GM18873 (cell line): ENCODE measurements at regions not wholly inside any gene's neighbourhood (a gene's known extent, or its start where the extent isn't known, plus 50 kb on each side); places are given as distances from the start of the nearest gene placed in this dataset.
"Not testable (repeated sequence)": the region's sequence is repeated elsewhere in the genome, so short reads cannot be mapped to it uniquely, and the experiment has no call there.

Source experiments
- ATAC-seq: cut with Tn5 transposase; IDR thresholded peaks from one replicate; pipeline ENCODE4 v1.9.1; 2021; ENCODE audit warnings: mild to moderate bottlenecking, moderate library complexity, moderate number of reproducible peaks; ENCODE audit not compliant: unreplicated experiment, low FRiP score

DNA sequence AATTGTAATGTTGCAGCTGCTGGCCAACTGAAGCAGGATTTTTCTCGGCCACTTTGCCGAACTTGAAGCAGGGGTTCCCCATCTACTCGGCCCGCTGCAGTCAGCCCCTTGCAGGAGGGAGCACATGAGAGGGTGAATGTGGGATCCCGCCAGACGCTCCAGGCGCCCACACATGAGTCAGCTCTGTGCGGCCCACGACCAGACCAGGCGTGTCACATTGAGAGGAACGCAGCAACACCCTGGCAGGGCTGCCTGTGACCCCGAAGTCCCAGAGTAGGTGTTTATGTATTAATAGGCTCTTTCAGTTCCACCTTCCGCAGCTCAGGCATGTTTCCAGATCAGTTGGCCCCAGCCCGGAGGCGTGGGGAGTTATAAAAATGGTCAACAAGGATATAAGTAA lies 344.7 kb upstream of the PABPC4L start:
- ATAC-seq: no peak

DNA sequence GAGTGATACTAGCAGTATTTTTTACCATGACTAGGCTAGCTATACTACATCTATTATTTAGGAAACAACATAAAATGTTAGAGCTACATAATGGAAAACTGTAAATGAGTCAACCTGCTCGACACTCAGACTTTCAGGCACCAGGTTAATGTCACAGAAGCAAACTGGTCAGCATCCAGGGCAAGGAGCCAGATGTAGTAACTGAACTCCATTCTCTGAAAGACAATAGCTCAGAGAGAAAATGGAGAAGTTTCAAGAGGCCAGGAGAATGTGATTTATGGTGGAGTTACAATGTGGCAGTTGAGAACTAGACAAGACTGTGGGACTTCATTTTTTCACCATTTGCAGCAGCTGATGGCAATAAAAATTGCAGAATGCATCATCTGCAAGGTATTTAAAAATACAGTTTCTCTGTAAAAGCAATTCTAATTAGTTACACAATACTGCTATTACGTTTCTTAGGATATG lies 342.7 kb upstream of the PABPC4L start:
- no peak for ATAC-seq

GRCh38 chr4:134540588-134540987 lies 339.0 kb upstream of the PABPC4L start:
- no peak for ATAC-seq

DNA sequence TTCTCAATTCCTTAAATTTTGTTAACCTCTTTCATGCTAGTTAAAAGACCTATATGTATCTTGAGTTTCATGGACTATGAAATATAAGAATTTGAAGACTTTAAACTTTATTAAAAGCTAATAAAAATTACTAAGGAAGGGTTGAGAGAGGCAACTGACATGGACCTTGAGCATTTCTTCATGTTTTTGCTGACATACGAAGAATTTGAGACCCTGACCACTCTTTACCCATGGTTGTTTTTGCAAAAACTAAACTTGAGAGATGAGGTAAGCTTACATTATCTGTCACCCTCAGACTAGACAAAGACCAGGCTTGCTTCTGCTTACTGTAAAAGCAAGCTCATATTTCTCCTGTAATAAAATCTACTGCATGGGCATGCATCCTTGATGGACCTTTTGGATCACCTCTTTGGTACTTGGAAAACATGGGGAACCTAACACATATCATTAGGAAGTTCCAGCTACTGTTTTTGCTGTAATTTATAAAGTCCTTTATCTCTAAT lies 338.2 kb upstream of the PABPC4L start:
- no peak for ATAC-seq

- ATAC-seq: no peak
These were observed 336.1 kb upstream of the PABPC4L start for GRCh38 chr4:134537701-134538100.

GRCh38 chr4:134533068-134533467 lies 331.5 kb upstream of the PABPC4L start:
- no peak for ATAC-seq

- no peak for ATAC-seq
These were observed 329.4 kb upstream of the PABPC4L start for GRCh38 chr4:134531013-134531412.

DNA sequence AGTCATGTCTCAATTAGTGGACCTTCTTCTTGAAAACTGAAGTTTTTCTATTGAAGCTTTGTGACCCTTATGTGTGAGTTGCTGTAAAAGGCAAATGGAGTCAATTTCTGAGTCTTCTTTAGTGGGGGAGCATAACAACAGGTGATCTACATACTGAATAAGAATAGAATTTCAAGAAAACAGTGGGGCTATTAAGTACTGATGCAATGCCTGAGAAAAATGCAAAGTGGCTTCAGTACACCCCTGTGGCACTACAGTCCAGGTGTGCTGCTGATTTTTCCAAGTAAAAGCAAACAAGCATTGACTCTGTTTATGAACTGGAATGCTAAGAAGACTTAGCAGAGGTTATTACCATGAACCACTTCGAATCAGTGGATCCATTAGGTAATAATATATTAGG lies 328.0 kb upstream of the PABPC4L start:
- ATAC-seq: no peak

DNA sequence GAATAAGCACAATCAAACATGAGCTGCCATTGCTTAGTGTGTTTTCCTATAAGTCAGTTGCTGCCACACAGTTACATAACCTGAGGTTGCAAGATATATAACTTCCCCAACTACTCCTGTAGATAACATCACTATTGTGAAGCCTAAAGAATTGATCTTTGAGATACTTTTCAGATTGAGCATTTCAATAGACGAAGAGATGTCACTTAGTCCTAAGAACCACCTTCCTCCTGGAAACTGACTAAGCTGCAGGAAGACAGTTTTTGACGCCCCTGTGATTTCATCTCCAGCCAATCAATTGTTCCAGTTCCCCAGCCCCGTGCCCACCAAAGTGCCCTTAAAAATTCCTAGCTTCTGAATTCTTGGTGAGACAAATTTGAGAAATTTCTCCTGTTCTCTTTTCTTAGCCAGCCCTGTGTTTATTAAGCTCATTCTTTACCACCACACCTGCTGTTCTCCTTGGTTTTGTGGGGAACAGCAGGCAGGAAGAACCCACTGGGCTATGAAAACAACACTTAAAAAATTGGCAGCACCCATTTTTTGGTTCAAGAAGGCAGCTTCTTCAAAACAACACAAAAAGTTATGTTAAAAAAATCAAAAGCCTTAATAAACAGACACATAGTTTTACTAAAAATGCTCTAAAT lies 317.1 kb upstream of the PABPC4L start:
- no peak for ATAC-seq

DNA sequence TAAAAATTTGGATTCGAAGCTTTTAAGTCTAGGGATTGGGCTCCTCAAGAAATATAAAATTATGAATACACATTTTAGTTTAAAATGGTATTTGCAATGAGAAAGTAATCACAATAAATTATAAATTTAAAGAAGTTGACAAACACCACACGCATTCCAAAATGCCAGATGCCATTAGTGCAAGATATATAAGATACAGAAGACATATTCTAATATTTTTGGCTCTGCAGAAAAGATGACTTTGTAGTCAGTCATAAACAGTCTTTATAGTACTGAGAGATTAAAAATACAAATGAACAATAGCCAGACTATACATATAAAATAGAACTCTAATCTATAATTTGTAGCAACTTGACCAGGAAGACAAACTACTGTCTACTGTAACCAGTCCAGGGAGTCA lies 309.0 kb upstream of the PABPC4L start:
- no peak for ATAC-seq

DNA sequence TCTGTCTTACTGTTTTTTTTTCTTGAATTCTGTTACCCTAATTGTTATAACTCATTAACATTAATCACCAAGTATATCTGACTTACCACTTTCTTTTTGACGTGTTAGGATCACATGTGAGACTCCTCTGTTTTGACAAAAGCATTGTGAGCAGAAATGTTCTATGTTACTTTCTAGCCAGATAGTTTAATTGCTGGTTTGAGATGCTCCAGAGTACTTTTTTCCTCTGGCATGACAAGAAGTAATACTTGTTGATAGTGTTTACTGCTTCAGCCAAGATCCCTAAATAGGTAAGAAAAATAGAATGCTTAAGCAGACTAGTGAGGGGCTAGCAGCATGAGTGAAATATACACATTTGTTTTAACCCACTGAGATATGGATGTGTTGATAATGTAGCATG lies 303.9 kb upstream of the PABPC4L start:
- no peak for ATAC-seq

- no peak for ATAC-seq
These were observed 300.5 kb upstream of the PABPC4L start for GRCh38 chr4:134501973-134502643.

DNA sequence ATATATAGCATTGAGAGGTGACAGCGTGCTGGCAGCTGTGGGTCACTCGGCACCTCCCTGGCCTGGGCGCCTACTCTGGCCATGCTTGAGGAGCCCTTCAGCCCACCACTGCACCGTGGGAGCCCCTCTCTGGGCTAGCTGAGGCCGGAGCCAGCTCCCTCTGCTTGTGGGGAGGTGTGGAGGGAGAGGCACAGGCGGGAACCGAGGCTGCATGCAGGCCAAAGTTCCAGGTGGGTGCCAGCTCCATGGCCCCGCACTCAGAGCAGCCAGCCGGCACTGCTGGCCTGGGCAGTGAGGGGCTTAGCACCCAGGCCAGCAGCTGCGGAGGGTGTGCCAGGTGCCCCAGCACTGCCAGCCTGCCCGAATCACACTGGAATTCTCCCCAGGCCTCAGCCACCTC lies 299.9 kb upstream of the PABPC4L start:
- ATAC-seq: not testable (repeated sequence)

GRCh38 chr4:134499074-134499473 lies 297.5 kb upstream of the PABPC4L start:
- no peak for ATAC-seq

- no peak for ATAC-seq
These were observed 289.3 kb upstream of the PABPC4L start for GRCh38 chr4:134490863-134491262.

DNA sequence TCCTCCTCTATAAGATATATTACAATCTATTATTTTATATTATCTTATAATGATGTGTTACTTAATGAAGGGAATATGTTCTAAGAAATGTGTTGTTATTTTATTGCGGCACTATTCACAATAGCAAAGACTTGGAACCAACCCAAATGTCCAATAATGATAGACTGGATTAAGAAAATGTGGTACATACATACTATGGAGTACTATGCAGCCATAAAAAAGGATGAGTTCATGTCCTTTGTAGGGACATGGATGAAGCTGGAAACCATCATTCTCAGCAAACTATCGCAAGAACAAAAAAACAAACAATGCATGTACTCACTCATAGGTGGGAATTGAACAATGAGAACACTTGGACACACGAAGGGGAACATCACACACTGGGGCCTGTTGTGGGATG lies 281.9 kb upstream of the PABPC4L start:
- not testable (repeated sequence) for ATAC-seq

DNA sequence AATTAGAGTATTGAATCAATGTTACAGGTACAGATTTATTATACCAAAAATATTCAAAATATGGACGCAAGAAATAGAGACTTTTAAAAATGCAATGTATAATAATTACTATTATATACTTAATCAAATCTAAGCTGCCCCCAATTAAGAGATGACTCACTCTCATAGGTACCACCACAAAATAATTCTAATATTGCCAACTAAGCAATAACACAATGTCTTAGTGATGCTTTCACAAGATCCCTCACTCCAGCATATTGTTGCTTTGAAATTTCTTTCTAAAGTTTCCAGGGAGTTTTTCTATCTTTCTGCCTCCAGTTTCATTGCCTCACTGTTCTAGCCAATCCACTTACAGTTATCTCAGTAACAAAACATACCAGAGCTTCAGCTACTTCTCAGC lies 270.0 kb upstream of the PABPC4L start:
- ATAC-seq: no peak

DNA sequence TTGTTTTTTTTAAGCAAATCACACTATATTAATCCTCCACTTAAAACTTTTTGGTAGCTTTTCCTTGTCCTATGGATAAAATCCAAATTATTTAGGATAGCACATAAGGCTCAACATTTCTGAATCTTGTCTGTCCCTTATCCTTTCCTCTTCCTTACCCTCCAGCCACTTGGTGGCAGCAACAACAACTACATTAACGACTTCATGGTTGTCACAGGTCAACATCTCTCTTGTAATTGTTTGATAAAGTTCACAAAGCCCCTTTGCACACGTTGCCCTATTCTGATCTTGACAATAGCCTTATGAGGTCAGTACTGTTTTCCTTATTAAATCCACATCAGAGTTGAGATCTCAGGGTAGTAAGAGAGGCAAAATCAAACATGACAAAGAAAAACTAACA lies 269.0 kb upstream of the PABPC4L start:
- no peak for ATAC-seq

DNA sequence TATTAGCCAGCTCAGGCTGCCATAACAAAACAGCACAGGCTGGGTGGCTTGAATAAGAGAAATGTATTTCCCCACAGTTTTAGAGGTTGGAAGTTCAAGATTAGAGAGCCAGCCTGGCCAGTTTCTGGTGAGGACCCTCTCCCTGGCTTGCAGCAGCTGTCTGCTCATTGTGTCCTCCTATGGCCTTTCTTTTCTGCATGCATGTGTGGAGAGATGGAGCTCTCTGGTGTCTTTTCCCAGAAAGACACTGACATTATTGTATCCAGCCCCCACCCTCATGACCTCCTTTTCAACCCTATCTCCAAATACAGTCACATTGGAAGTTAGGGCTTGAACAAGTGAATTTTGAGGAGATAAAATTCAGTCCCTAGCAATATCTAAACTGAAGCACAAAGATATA lies 263.8 kb upstream of the PABPC4L start:
- ATAC-seq: no peak

GRCh38 chr4:134463771-134464170 lies 262.2 kb upstream of the PABPC4L start:
- ATAC-seq: no peak

DNA sequence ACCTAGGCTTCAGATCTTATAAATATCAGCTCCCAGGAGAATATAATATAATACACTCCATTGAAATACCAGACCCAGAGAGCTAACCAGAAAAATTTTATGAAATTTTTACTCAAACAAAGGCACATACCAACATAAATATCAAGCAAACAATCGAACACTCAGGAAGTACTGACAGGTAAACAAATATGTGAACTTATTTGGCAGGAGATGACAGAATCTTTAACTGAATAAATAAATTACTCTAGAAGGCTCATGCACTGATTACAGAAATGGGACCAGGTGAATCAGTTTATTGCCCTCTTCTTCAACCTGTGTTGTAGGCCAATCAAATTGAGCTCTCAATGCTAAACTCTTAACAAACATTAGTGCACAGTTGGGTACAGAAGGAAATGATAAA lies 225.2 kb upstream of the PABPC4L start:
- ATAC-seq: no peak

DNA sequence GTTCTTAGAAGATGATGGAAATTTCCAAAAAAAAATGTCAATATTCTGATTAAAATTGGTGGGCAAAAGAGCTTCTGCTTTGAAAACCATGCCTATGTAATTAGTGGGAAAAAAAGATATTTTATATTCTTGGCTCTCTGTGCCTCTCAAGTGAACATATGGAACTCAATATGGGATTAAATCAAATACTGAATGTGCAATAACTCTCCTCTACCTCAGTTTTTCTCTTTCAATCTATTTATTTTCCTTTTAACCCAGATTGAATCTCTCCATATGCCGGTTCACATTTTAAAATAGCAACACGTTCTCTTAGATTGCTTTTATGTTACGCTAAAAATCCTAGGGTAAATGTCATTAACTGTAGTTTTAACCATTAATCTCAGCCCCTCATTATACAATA lies 224.2 kb upstream of the PABPC4L start:
- no peak for ATAC-seq
